Activated T-helper 1 cell treated with anti-CD3 and anti-CD28 coated beads, Interleukin-2, amount 50 U/mL, for 16 hours (primary cell): ENCODE measurements at regions not wholly inside any gene's neighbourhood (a gene's known extent, or its start where the extent isn't known, plus 50 kb on each side); places are given as distances from the start of the nearest gene placed in this dataset.
"Not testable (repeated sequence)": the region's sequence is repeated elsewhere in the genome, so short reads cannot be mapped to it uniquely, and the experiment has no call there.

Experiments used
- DNase-seq, 2 donors: peaks; one replicate each; pipeline ENCODE4 v3.0.0-alpha.2; 2020; ENCODE audit warnings: low read depth in 1 of 2, low spot score in 1 of 2

DNA sequence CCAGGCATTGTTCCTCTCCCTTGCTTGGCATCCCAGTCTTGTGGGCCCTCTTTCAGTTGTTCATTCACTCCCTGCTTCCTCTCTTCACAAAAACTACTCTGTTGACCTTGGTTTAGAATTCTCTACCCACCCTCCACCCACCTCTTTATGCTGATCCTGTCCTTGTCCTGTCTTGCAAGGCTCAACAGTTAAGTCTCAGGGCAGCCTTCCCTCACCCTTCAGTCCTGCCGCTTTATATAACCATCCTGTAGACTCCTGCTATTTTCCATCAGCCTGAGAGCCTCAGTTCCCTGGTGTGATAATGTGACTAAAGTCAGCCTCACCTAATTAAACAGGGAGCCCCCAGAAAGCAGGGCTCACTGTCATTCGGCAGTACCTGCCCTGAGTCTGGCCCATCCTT lies 1763.0 kb downstream of the SPATA31A7 start:
- not testable (repeated sequence) for DNase-seq
